ENCODE measurements at regions not wholly inside any gene's neighbourhood (a gene's known extent, or its start where the extent isn't known, plus 50 kb on each side); places are given as distances from the start of the nearest gene placed in this dataset.

GRCh38 chr13:85095418-85096272 lies 703.6 kb downstream of the SLITRK6 start:
- Histone ChIP-seq H3K4me3 (no peak overlapping the region), H3K27ac (no peak overlapping the region), H4K20me1 (no peaks in the 10 kb centered on the region), H3K4me1 (no peaks in the 10 kb centered on the region), H3K4me2 (no peak overlapping the region), H3K9ac (no peak overlapping the region), H3K27me3 (no peaks in the 10 kb centered on the region), H3K36me3 (no peaks in the 10 kb centered on the region), H3K9me3 (replicated peaks in 1 of 11) (0 out of 22 replicates have a peak, but pooled peaks cover 0 to 3% (median 0%) of the 10 kb centered on the region in 11 experiments)
- TF ChIP-seq Cebpa-rat (IDR thresholded peaks at IDR 0.05) = no peak

- Histone ChIP-seq H3K36me3 (no peaks in the 10 kb centered on the region), H3K27me3 (no peaks in the 10 kb centered on the region), H3K4me2 (no peak overlapping the region), H3K4me3 (no peak overlapping the region), H3K9ac (no peak overlapping the region), H3K4me1 (no peaks in the 10 kb centered on the region), H3K9me3 (replicated peaks in 1 of 11) (no peaks in the 10 kb centered on the region), H4K20me1 (no peaks in the 10 kb centered on the region), H3K27ac (no peak overlapping the region)
- TF ChIP-seq Cebpa-rat (IDR thresholded peaks at IDR 0.05) = no peak
Observed at GRCh38 chr13:85093808-85094207, 705.4 kb downstream of the SLITRK6 start.

GRCh38 chr13:85091631-85092234 lies 707.5 kb downstream of the SLITRK6 start:
- no peaks in the 10 kb centered on the region for H3K4me1 ChIP-seq
- H3K27me3 ChIP-seq = no peaks in the 10 kb centered on the region
- H3K36me3 ChIP-seq = no peaks in the 10 kb centered on the region
- H3K27ac ChIP-seq = no peak overlapping the region
- H3K9ac ChIP-seq = no peak overlapping the region
- H4K20me1 ChIP-seq = no peaks in the 10 kb centered on the region
- H3K4me3 ChIP-seq = no peak overlapping the region
- TF ChIP-seq Cebpa-rat (IDR thresholded peaks at IDR 0.05) = no peak
- H3K4me2 ChIP-seq = no peak overlapping the region
- H3K9me3 ChIP-seq (replicated peaks in 1 of 11) = no peaks in the 10 kb centered on the region

- no peak overlapping the region for H3K4me2 ChIP-seq
- H3K27ac ChIP-seq = no peak overlapping the region
- no peaks in the 10 kb centered on the region for H3K27me3 ChIP-seq
- no peak for TF ChIP-seq Cebpa-rat (IDR thresholded peaks at IDR 0.05)
- no peak overlapping the region for H3K4me3 ChIP-seq
- no peaks in the 10 kb centered on the region for H3K36me3 ChIP-seq
- H3K9ac ChIP-seq = no peak overlapping the region
- no peaks in the 10 kb centered on the region for H4K20me1 ChIP-seq
- H3K9me3 ChIP-seq (replicated peaks in 1 of 11) = no peaks in the 10 kb centered on the region
- no peaks in the 10 kb centered on the region for H3K4me1 ChIP-seq
Observed at GRCh38 chr13:85089186-85089585, 710.0 kb downstream of the SLITRK6 start.

GRCh38 chr13:85080691-85081090 lies 718.5 kb downstream of the SLITRK6 start:
- H3K9me3 ChIP-seq (replicated peaks in 1 of 11) = no peaks in the 10 kb centered on the region

GRCh38 chr13:85076343-85076742 lies 722.9 kb downstream of the SLITRK6 start:
- Histone ChIP-seq H3K4me2 (no peak overlapping the region), H3K27me3 (no peaks in the 10 kb centered on the region), H3K9ac (no peak overlapping the region), H3K4me3 (no peak overlapping the region), H3K36me3 (no peaks in the 10 kb centered on the region), H3K4me1 (peaks cover 0 to 10% (median 3%) of the 10 kb centered on the region in 10 experiments; a peak in 11 of 20 replicates), H4K20me1 (no peaks in the 10 kb centered on the region), H3K9me3 (replicated peaks in 1 of 11) (no peaks in the 10 kb centered on the region), H3K27ac (no peak overlapping the region)
- no peak for TF ChIP-seq Cebpa-rat (IDR thresholded peaks at IDR 0.05)

More at GRCh38 chr13:85080691-85081090, 718.5 kb downstream of the SLITRK6 start:
- Histone ChIP-seq H3K4me3 (no peak overlapping the region), H3K36me3 (no peaks in the 10 kb centered on the region), H4K20me1 (no peaks in the 10 kb centered on the region), H3K4me1 (no peaks in the 10 kb centered on the region), H3K27me3 (no peaks in the 10 kb centered on the region), H3K9ac (no peak overlapping the region), H3K4me2 (no peak overlapping the region), H3K27ac (no peak overlapping the region)
- no peak for TF ChIP-seq Cebpa-rat (IDR thresholded peaks at IDR 0.05)

GRCh38 chr13:85074543-85075313 lies 724.5 kb downstream of the SLITRK6 start:
- Histone ChIP-seq H3K4me2 (no peak overlapping the region), H3K4me3 (no peak overlapping the region), H3K9me3 (replicated peaks in 1 of 11) (no peaks in the 10 kb centered on the region), H3K36me3 (no peaks in the 10 kb centered on the region), H3K27me3 (no peaks in the 10 kb centered on the region), H4K20me1 (no peaks in the 10 kb centered on the region), H3K27ac (no peak overlapping the region), H3K4me1 (peaks cover 0 to 10% (median 3%) of the 10 kb centered on the region in 10 experiments; a peak in 11 of 20 replicates), H3K9ac (no peak overlapping the region)
- no peak for TF ChIP-seq Cebpa-rat (IDR thresholded peaks at IDR 0.05)

GRCh38 chr13:85068231-85068630 lies 731.0 kb downstream of the SLITRK6 start:
- H3K4me3 ChIP-seq = no peak overlapping the region
- TF ChIP-seq Cebpa-rat (IDR thresholded peaks at IDR 0.05) = no peak
- H3K9me3 ChIP-seq (replicated peaks in 1 of 11) = no peaks in the 10 kb centered on the region
- no peak overlapping the region for H3K9ac ChIP-seq
- no peaks in the 10 kb centered on the region for H3K36me3 ChIP-seq
- H3K27ac ChIP-seq = no peak overlapping the region
- no peaks in the 10 kb centered on the region for H4K20me1 ChIP-seq
- H3K27me3 ChIP-seq = no peaks in the 10 kb centered on the region
- H3K4me1 ChIP-seq = peaks cover 0 to 10% (median 3%) of the 10 kb centered on the region in 10 experiments; a peak in 11 of 20 replicates
- H3K4me2 ChIP-seq = no peak overlapping the region

- Histone ChIP-seq H4K20me1 (no peaks in the 10 kb centered on the region), H3K27me3 (no peaks in the 10 kb centered on the region), H3K9me3 (replicated peaks in 1 of 11) (no peaks in the 10 kb centered on the region), H3K4me1 (no peaks in the 10 kb centered on the region), H3K9ac (no peak overlapping the region), H3K36me3 (no peaks in the 10 kb centered on the region), H3K27ac (no peak overlapping the region), H3K4me3 (no peak overlapping the region), H3K4me2 (no peak overlapping the region)
- no peak for TF ChIP-seq Cebpa-rat (IDR thresholded peaks at IDR 0.05)
Observed at GRCh38 chr13:85040215-85040614, 759.0 kb downstream of the SLITRK6 start.

Data from BLaER1 treated with 17β-estradiol and CSF1 and Interleukin-3, amounts not matched to agents 10 nM and 100 nM (cell line).